ENCODE measurements at regions not wholly inside any gene's neighbourhood (a gene's known extent, or its start where the extent isn't known, plus 50 kb on each side); places are given as distances from the start of the nearest gene placed in this dataset.

- no peak for TF ChIP-seq CTCF (conservative IDR thresholded peaks at IDR 0.05; ENCODE audit: low read depth, low read length)
- no peak for TF ChIP-seq EZH2 (IDR thresholded peaks at IDR 0.05; ENCODE audit: borderline replicate concordance, low read depth, low read length, poor library complexity, severe bottlenecking)
- no peak for DNase-seq (ENCODE audit: low spot score)
- CTCF ChIA-PET: no interaction called here
- H3K27ac ChIP-seq (ENCODE audit: low read depth, low read length, poor library complexity, severe bottlenecking): no peak overlapping the region
- intact Hi-C loops (cut with micrococcal nuclease; ENCODE audit: unreplicated experiment): no loop called here
- POLR2A ChIA-PET (ENCODE audit: low non-redundant PET): no interaction called here
- no peaks in the 10 kb centered on the region for H3K27me3 ChIP-seq (replicated peaks; ENCODE audit: insufficient read depth, low read depth, low read length, poor library complexity)
- H3K36me3 ChIP-seq (ENCODE audit: insufficient read depth, low read length, poor library complexity, severe bottlenecking): no peaks in the 10 kb centered on the region
- no peak overlapping the region for H3K4me3 ChIP-seq (ENCODE audit: low read depth, low read length, poor library complexity, severe bottlenecking)
- BruUV-seq (replicated peaks): no TSS peak
- no peaks in the 10 kb centered on the region for H3K4me1 ChIP-seq (ENCODE audit: insufficient read depth, low read length, poor library complexity, severe bottlenecking)
- no peaks in the 10 kb centered on the region for H3K9me3 ChIP-seq (ENCODE audit: low read depth, low read length, poor library complexity, severe bottlenecking)
These were observed 1131.5 kb downstream of the PCDH18 start for GRCh38 chr4:136400829-136401228.

GRCh38 chr4:136395212-136395722, 1137.0 kb downstream of the PCDH18 start:
- intact Hi-C loops (cut with micrococcal nuclease; ENCODE audit: unreplicated experiment): no loop called here
- no peak overlapping the region for H3K27ac ChIP-seq (ENCODE audit: low read depth, low read length, poor library complexity, severe bottlenecking)
- H3K9me3 ChIP-seq (ENCODE audit: low read depth, low read length, poor library complexity, severe bottlenecking): no peaks in the 10 kb centered on the region
- H3K27me3 ChIP-seq (replicated peaks; ENCODE audit: insufficient read depth, low read depth, low read length, poor library complexity): no peaks in the 10 kb centered on the region
- H3K4me1 ChIP-seq (ENCODE audit: insufficient read depth, low read length, poor library complexity, severe bottlenecking): no peaks in the 10 kb centered on the region
- no peak for DNase-seq (ENCODE audit: low spot score)
- ChIA-PET CTCF (no interaction called here), POLR2A (ENCODE audit: low non-redundant PET) (no interaction called here)
- no TSS peak for BruUV-seq (replicated peaks)
- H3K4me3 ChIP-seq (ENCODE audit: low read depth, low read length, poor library complexity, severe bottlenecking): no peak overlapping the region
- no peak for TF ChIP-seq CTCF (conservative IDR thresholded peaks at IDR 0.05; ENCODE audit: low read depth, low read length)
- TF ChIP-seq EZH2 (IDR thresholded peaks at IDR 0.05; ENCODE audit: borderline replicate concordance, low read depth, low read length, poor library complexity, severe bottlenecking): no peak
- no peaks in the 10 kb centered on the region for H3K36me3 ChIP-seq (ENCODE audit: insufficient read depth, low read length, poor library complexity, severe bottlenecking)

GRCh38 chr4:136392576-136392975, 1139.7 kb downstream of the PCDH18 start:
- CTCF ChIA-PET: no interaction called here

More at GRCh38 chr4:136392576-136392975, 1139.7 kb downstream of the PCDH18 start:
- H3K36me3 ChIP-seq (ENCODE audit: insufficient read depth, low read length, poor library complexity, severe bottlenecking): no peaks in the 10 kb centered on the region
- TF ChIP-seq CTCF (conservative IDR thresholded peaks at IDR 0.05; ENCODE audit: low read depth, low read length): no peak
- no peak for TF ChIP-seq EZH2 (IDR thresholded peaks at IDR 0.05; ENCODE audit: borderline replicate concordance, low read depth, low read length, poor library complexity, severe bottlenecking)
- H3K9me3 ChIP-seq (ENCODE audit: low read depth, low read length, poor library complexity, severe bottlenecking): no peaks in the 10 kb centered on the region
- BruUV-seq (replicated peaks): no TSS peak
- H3K27ac ChIP-seq (ENCODE audit: low read depth, low read length, poor library complexity, severe bottlenecking): no peak overlapping the region
- POLR2A ChIA-PET (ENCODE audit: low non-redundant PET): no interaction called here
- no peak overlapping the region for H3K4me3 ChIP-seq (ENCODE audit: low read depth, low read length, poor library complexity, severe bottlenecking)
- no peaks in the 10 kb centered on the region for H3K27me3 ChIP-seq (replicated peaks; ENCODE audit: insufficient read depth, low read depth, low read length, poor library complexity)
- intact Hi-C loops (cut with micrococcal nuclease; ENCODE audit: unreplicated experiment): no loop called here
- DNase-seq (ENCODE audit: low spot score): no peak
- H3K4me1 ChIP-seq (ENCODE audit: insufficient read depth, low read length, poor library complexity, severe bottlenecking): no peaks in the 10 kb centered on the region

Measured in A673 (cell line).